ENCODE measurements at regions not wholly inside any gene's neighbourhood (a gene's known extent, or its start where the extent isn't known, plus 50 kb on each side); places are given as distances from the start of the nearest gene placed in this dataset.

DNA sequence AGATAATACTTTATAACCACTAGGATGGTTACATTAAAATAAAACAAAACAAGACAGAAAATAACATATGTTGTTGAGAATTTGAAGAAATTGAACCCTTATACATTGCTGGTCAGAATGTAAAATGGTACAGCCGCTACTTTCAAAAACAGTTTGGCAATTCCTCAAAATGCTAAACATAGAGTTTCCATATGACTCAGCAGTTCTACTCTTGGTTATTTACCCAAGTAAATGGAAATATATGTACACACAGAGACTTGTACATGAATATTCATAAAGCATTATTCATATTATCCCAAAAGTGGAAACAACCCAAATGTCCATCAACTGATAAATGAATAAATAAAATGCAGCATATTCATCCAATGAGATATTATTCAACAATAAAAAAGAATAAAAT is 92.5 kb upstream of the LRATD1 start:
- H3K4me3 Mint-ChIP-seq = no peak overlapping the region

DNA sequence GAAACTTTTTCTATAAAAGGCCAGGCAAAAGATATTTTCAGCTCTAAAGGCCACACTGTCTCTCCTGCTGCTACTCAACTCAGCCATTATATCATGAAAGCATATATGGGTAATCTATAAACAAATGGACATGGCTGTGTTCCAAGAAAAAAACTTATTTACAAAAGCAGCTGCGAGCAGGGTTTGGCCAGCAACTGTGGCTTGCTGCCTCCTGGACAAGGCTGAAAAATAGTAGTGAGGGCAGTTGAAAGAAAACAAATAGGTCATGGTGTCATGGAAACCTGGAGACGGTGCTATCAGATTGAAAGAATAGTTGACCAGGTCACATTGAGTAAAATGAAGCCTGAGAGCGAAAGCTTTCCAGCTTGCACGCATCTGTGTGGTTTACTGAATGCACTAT is 89.2 kb upstream of the LRATD1 start:
- no peak for ATAC-seq (replicated peaks in 1 of 4)
- H3K4me3 ChIP-seq (ENCODE audit: control insufficient read depth in 1 of 2, extremely low read depth in 1 of 2, low read length in 1 of 2) = no peak overlapping the region
- Mint-ChIP-seq H3K4me1 (no peaks in the 10 kb centered on the region), H3K27me3 (peaks cover 0 to 3% of the 10 kb centered on the region in 2 donors), H3K36me3 (no peaks in the 10 kb centered on the region), H3K4me3 (no peak overlapping the region), H3K27ac (no peak overlapping the region), H3K9me3 (peaks cover 7 to 15% (median 7%) of the 10 kb centered on the region in 3 donors)
- H3K4me1 ChIP-seq (ENCODE audit: control insufficient read depth in 1 of 2, extremely low read depth in 1 of 2, insufficient read depth in 2 of 2, low read length in 2 of 2) = no peaks in the 10 kb centered on the region
- WGBS (ENCODE audit: insufficient coverage) = 80% methylated on average over 1 of the region's 4 CpGs
- no peak for DNase-seq
- H3K27me3 ChIP-seq (replicated peaks in 1 of 2; ENCODE audit: control insufficient read depth in 2 of 2, extremely low read depth in 1 of 2, insufficient read depth in 2 of 2, low read length in 1 of 2) = no peaks in the 10 kb centered on the region
- no peak overlapping the region for H3K27ac ChIP-seq (ENCODE audit: low read length)
- no peaks in the 10 kb centered on the region for H3K9me3 ChIP-seq
- ChIA-PET POLR2A (no interaction called here), CTCF (no interaction called here)
- H3K36me3 ChIP-seq (ENCODE audit: control insufficient read depth in 2 of 2, extremely low read depth in 1 of 2, insufficient read depth in 1 of 2, low read length in 1 of 2) = no peaks in the 10 kb centered on the region

More for the DNA sequence above, 92.5 kb upstream of the LRATD1 start:
- POLR2A ChIA-PET = no interaction called here
- CTCF ChIA-PET = no interaction called here
- H3K27me3 Mint-ChIP-seq = no peaks in the 10 kb centered on the region
- H3K27ac Mint-ChIP-seq = no peak overlapping the region
- Histone ChIP-seq H3K9me3 (no peaks in the 10 kb centered on the region), H3K4me3 (ENCODE audit: control insufficient read depth in 1 of 2, extremely low read depth in 1 of 2, low read length in 1 of 2) (no peak overlapping the region), H3K27ac (ENCODE audit: low read length) (no peak overlapping the region), H3K4me1 (ENCODE audit: control insufficient read depth in 1 of 2, extremely low read depth in 1 of 2, insufficient read depth in 2 of 2, low read length in 2 of 2) (no peaks in the 10 kb centered on the region), H3K36me3 (ENCODE audit: control insufficient read depth in 2 of 2, extremely low read depth in 1 of 2, insufficient read depth in 1 of 2, low read length in 1 of 2) (no peaks in the 10 kb centered on the region), H3K27me3 (replicated peaks in 1 of 2; ENCODE audit: control insufficient read depth in 2 of 2, extremely low read depth in 1 of 2, insufficient read depth in 2 of 2, low read length in 1 of 2) (no peaks in the 10 kb centered on the region)
- DNase-seq (no peak), ATAC-seq (replicated peaks in 1 of 4) (no peak)
- WGBS (ENCODE audit: insufficient coverage) = no CpG with 5 or more reads among the region's 1 CpG
- no peaks in the 10 kb centered on the region for H3K4me1 Mint-ChIP-seq
- H3K36me3 Mint-ChIP-seq = no peaks in the 10 kb centered on the region
- peaks cover 11 to 16% (median 15%) of the 10 kb centered on the region in 3 donors for H3K9me3 Mint-ChIP-seq

DNA sequence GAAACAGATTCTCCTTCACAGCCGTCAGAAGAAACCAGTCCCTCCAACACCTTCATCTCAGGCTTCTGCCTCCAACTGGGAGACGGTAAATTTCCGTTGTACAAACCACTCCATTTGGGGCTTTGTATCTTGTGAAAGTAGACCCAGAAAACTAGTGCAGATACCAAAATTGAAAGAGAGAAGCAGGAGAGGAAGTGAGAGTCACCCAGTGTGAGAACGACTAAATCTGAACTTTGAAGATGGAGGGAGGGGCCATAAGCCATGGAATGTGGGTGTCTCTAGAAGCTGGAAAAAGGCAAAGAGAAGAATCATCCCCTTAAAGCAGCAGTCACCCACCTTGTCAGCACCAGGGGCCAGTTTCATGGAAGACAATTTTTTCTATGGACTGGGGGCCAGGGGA is 88.3 kb upstream of the LRATD1 start:
- POLR2A ChIA-PET = no interaction called here
- DNase-seq (no peak), ATAC-seq (replicated peaks in 1 of 4) (no peak)
- peaks cover 7 to 15% (median 7%) of the 10 kb centered on the region in 3 donors for H3K9me3 Mint-ChIP-seq
- Histone ChIP-seq H3K4me3 (ENCODE audit: control insufficient read depth in 1 of 2, extremely low read depth in 1 of 2, low read length in 1 of 2) (no peak overlapping the region), H3K36me3 (ENCODE audit: control insufficient read depth in 2 of 2, extremely low read depth in 1 of 2, insufficient read depth in 1 of 2, low read length in 1 of 2) (no peaks in the 10 kb centered on the region), H3K27me3 (replicated peaks in 1 of 2; ENCODE audit: control insufficient read depth in 2 of 2, extremely low read depth in 1 of 2, insufficient read depth in 2 of 2, low read length in 1 of 2) (no peaks in the 10 kb centered on the region), H3K9me3 (no peaks in the 10 kb centered on the region), H3K27ac (ENCODE audit: low read length) (no peak overlapping the region), H3K4me1 (ENCODE audit: control insufficient read depth in 1 of 2, extremely low read depth in 1 of 2, insufficient read depth in 2 of 2, low read length in 2 of 2) (no peaks in the 10 kb centered on the region)
- H3K27me3 Mint-ChIP-seq = peaks cover 0 to 3% of the 10 kb centered on the region in 2 donors
- H3K27ac Mint-ChIP-seq = no peak overlapping the region
- no peaks in the 10 kb centered on the region for H3K36me3 Mint-ChIP-seq
- CTCF ChIA-PET = no interaction called here
- no peak overlapping the region for H3K4me3 Mint-ChIP-seq
- H3K4me1 Mint-ChIP-seq = no peaks in the 10 kb centered on the region
- WGBS (ENCODE audit: insufficient coverage) = no CpG with 5 or more reads among the region's 4 CpGs

DNA sequence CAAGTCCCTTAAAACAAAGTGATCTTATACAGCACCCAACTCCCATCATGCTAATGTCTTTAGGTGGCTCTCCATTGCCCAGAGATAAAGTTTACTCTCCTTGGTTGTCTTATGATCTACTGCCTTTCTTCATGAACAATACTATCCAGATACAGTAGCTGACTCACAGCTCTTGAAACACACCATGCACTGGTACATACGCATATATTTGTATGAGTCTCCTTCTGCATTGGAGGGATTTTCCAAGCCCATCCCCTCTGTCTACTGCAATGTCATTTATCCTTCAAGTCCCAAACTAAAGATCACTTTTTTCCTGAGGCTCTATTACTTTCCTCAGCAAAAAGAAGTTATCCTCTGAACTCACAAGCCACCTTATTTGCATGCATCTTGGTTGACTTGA is 84.7 kb upstream of the LRATD1 start:
- H3K4me1 Mint-ChIP-seq = no peaks in the 10 kb centered on the region
- POLR2A ChIA-PET = no interaction called here
- 90% methylated on average over 1 of the region's 1 CpG for WGBS (ENCODE audit: insufficient coverage)

DNA sequence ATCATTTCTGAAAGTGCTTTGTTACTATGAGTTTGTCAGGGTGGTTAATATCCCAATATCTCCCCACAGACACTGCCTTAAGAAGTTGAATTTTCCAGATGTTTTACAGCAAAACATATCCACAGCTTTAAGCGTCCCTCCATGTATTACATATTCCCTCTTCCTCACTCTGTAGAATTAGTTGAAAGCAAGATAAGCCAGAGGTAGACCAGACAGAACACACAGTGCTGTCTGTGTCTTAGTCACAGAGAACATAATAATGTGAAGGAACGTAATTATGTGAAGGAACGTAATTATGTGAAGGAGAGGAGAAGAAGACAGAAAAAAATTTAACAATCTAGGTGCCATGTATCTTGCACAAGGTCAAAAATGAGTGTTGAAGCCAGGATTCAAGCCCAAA is 81.9 kb upstream of the LRATD1 start:
- DNase-seq = no peak
- ChIA-PET CTCF (no interaction called here), POLR2A (no interaction called here)
- no peaks in the 10 kb centered on the region for H3K4me1 Mint-ChIP-seq
- H3K27ac Mint-ChIP-seq = no peak overlapping the region
- H3K9me3 Mint-ChIP-seq = peaks cover 0 to 4% (median 0%) of the 10 kb centered on the region in 3 donors
- H3K4me3 ChIP-seq (ENCODE audit: control insufficient read depth in 1 of 2, extremely low read depth in 1 of 2, low read length in 1 of 2) = no peak overlapping the region
- ATAC-seq (replicated peaks in 1 of 4) = no peak
- 80% methylated on average over 1 of the region's 3 CpGs for WGBS (ENCODE audit: insufficient coverage)
- H3K27me3 Mint-ChIP-seq = peaks cover 0 to 3% of the 10 kb centered on the region in 2 donors
- no peaks in the 10 kb centered on the region for H3K36me3 ChIP-seq (ENCODE audit: control insufficient read depth in 2 of 2, extremely low read depth in 1 of 2, insufficient read depth in 1 of 2, low read length in 1 of 2)
- H3K27me3 ChIP-seq (replicated peaks in 1 of 2; ENCODE audit: control insufficient read depth in 2 of 2, extremely low read depth in 1 of 2, insufficient read depth in 2 of 2, low read length in 1 of 2) = no peaks in the 10 kb centered on the region
- H3K27ac ChIP-seq (ENCODE audit: low read length) = no peak overlapping the region
- no peaks in the 10 kb centered on the region for H3K36me3 Mint-ChIP-seq
- no peak overlapping the region for H3K4me3 Mint-ChIP-seq
- no peaks in the 10 kb centered on the region for H3K9me3 ChIP-seq
- H3K4me1 ChIP-seq (ENCODE audit: control insufficient read depth in 1 of 2, extremely low read depth in 1 of 2, insufficient read depth in 2 of 2, low read length in 2 of 2) = no peaks in the 10 kb centered on the region

More for the DNA sequence above, 84.7 kb upstream of the LRATD1 start:
- DNase-seq (no peak), ATAC-seq (replicated peaks in 1 of 4) (no peak)
- Histone ChIP-seq H3K4me3 (ENCODE audit: control insufficient read depth in 1 of 2, extremely low read depth in 1 of 2, low read length in 1 of 2) (no peak overlapping the region), H3K36me3 (ENCODE audit: control insufficient read depth in 2 of 2, extremely low read depth in 1 of 2, insufficient read depth in 1 of 2, low read length in 1 of 2) (no peaks in the 10 kb centered on the region), H3K4me1 (ENCODE audit: control insufficient read depth in 1 of 2, extremely low read depth in 1 of 2, insufficient read depth in 2 of 2, low read length in 2 of 2) (no peaks in the 10 kb centered on the region), H3K27ac (ENCODE audit: low read length) (no peak overlapping the region), H3K9me3 (no peaks in the 10 kb centered on the region), H3K27me3 (replicated peaks in 1 of 2; ENCODE audit: control insufficient read depth in 2 of 2, extremely low read depth in 1 of 2, insufficient read depth in 2 of 2, low read length in 1 of 2) (no peaks in the 10 kb centered on the region)
- Mint-ChIP-seq H3K9me3 (peaks cover 0 to 7% (median 7%) of the 10 kb centered on the region in 3 donors), H3K27me3 (peaks cover 0 to 3% of the 10 kb centered on the region in 2 donors), H3K36me3 (no peaks in the 10 kb centered on the region), H3K4me3 (no peak overlapping the region), H3K27ac (no peak overlapping the region)
- CTCF ChIA-PET = no interaction called here

DNA sequence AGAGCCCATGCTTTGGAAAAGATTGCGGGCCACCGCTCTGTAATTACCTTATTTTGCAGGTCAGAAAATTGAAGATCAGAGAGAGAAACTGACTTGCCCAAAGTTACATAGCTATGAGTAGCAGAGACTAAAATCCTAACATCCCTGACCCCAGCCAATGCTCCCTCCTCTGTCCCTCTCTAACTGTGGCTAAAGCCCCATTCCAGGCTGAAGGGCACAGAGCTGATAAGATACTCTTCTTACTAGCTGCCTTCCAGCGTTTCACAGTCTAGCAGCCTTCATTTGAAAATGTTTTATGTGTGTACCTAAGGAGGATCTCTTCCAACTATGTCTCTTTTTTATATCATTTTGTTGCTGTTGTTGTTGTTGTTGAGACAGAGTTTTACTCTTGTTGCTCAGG is 81.4 kb upstream of the LRATD1 start:
- ATAC-seq (replicated peaks in 1 of 4) = no peak
- Histone ChIP-seq H3K4me1 (ENCODE audit: control insufficient read depth in 1 of 2, extremely low read depth in 1 of 2, insufficient read depth in 2 of 2, low read length in 2 of 2) (no peaks in the 10 kb centered on the region), H3K27ac (ENCODE audit: low read length) (no peak overlapping the region), H3K9me3 (no peaks in the 10 kb centered on the region), H3K27me3 (replicated peaks in 1 of 2; ENCODE audit: control insufficient read depth in 2 of 2, extremely low read depth in 1 of 2, insufficient read depth in 2 of 2, low read length in 1 of 2) (no peaks in the 10 kb centered on the region), H3K36me3 (ENCODE audit: control insufficient read depth in 2 of 2, extremely low read depth in 1 of 2, insufficient read depth in 1 of 2, low read length in 1 of 2) (no peaks in the 10 kb centered on the region), H3K4me3 (ENCODE audit: control insufficient read depth in 1 of 2, extremely low read depth in 1 of 2, low read length in 1 of 2) (no peak overlapping the region)
- Mint-ChIP-seq H3K27ac (no peak overlapping the region), H3K4me1 (no peaks in the 10 kb centered on the region), H3K4me3 (no peak overlapping the region), H3K27me3 (peaks cover 0 to 3% of the 10 kb centered on the region in 2 donors), H3K9me3 (peaks cover 0 to 4% (median 0%) of the 10 kb centered on the region in 3 donors), H3K36me3 (no peaks in the 10 kb centered on the region)
- no peak for DNase-seq
- ChIA-PET CTCF (interaction anchor here in 1 of 2 donors (0.6 kb wide), 1 partner anchor 19 kb away, joined by 3 read pairs; no protein-coding TSS in a partner anchor), POLR2A (no interaction called here)
- WGBS (ENCODE audit: insufficient coverage) = 93% methylated on average over 2 of the region's 3 CpGs

DNA sequence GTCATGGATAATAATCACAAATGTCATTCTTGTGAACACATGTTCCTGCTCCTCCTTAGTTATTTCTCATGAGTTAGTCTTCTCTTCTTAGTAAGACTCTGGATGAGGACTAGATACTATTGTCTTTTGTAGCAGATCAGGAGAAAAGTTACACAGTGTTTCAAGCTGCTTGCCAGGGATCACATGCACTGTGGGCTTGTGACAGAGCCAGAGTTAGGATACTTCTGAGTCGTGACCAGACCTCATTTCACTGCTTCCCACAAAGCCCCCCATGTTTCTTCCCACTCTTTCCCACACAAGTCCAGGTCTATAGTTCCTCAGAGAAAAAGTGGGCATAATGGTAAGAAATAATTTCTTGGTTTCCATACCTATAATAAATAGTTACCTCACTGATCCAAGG is 80.2 kb upstream of the LRATD1 start:
- Histone ChIP-seq H3K4me3 (ENCODE audit: control insufficient read depth in 1 of 2, extremely low read depth in 1 of 2, low read length in 1 of 2) (no peak overlapping the region), H3K36me3 (ENCODE audit: control insufficient read depth in 2 of 2, extremely low read depth in 1 of 2, insufficient read depth in 1 of 2, low read length in 1 of 2) (no peaks in the 10 kb centered on the region), H3K9me3 (no peaks in the 10 kb centered on the region), H3K4me1 (ENCODE audit: control insufficient read depth in 1 of 2, extremely low read depth in 1 of 2, insufficient read depth in 2 of 2, low read length in 2 of 2) (no peaks in the 10 kb centered on the region), H3K27ac (ENCODE audit: low read length) (no peak overlapping the region), H3K27me3 (replicated peaks in 1 of 2; ENCODE audit: control insufficient read depth in 2 of 2, extremely low read depth in 1 of 2, insufficient read depth in 2 of 2, low read length in 1 of 2) (no peaks in the 10 kb centered on the region)
- Mint-ChIP-seq H3K9me3 (peaks cover 0 to 4% (median 0%) of the 10 kb centered on the region in 3 donors), H3K27ac (no peak overlapping the region), H3K4me3 (no peak overlapping the region), H3K4me1 (no peaks in the 10 kb centered on the region), H3K27me3 (no peaks in the 10 kb centered on the region), H3K36me3 (no peaks in the 10 kb centered on the region)
- DNase-seq = no peak
- WGBS (ENCODE audit: insufficient coverage) = no CpG with 5 or more reads among the region's 1 CpG
- ChIA-PET POLR2A (no interaction called here), CTCF (no interaction called here)
- ATAC-seq (replicated peaks in 1 of 4) = no peak

Data from T-cell (primary cell).